NCI-H187 (cell line): ENCODE measurements at regions not wholly inside any gene's neighbourhood (a gene's known extent, or its start where the extent isn't known, plus 50 kb on each side); places are given as distances from the start of the nearest gene placed in this dataset.

Experiments used
- DNase-seq, 2 experiments: peaks; one replicate each; lab custom pipeline; 2025; lab: John Stamatoyannopoulos, UW

DNA sequence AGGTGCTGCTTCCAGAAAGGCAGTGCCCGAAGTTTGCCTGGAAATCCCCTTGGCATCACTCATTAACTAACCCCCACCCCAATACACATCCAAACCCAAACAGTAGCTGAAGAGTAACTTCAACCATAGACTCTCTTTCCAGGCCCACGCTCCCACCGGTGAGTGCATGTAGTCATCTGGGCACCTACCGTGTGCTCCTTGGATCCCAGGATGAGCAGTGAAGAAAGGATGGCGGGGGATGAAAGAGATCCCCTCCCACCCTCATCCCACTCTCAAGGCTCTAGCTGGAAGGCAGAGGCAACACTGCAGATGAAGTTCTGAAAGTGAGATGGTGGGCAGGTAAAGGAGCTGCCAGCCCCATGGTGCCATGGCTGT is 305.0 kb downstream of the SOX9 start:
- DNase-seq: no peak

DNA sequence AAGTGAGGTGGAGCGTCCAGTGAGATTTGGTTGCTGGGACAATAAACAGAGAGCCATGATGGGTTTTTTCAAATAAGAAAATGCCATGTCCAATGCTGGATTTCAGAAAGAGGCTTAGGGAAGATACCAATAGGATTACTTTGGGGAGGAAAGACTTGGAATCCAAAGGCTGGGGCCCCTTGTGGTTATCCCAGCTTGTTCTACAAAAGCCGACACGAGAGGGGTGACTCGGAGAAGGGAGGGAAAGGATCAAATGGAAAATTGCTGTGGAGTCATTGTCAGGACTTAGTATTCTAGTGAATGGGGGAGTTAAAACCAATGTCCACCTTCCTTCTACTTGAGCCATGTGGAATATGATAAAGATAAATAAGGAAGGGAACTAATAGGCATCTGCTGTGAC is 305.5 kb downstream of the SOX9 start:
- no peak for DNase-seq

DNA sequence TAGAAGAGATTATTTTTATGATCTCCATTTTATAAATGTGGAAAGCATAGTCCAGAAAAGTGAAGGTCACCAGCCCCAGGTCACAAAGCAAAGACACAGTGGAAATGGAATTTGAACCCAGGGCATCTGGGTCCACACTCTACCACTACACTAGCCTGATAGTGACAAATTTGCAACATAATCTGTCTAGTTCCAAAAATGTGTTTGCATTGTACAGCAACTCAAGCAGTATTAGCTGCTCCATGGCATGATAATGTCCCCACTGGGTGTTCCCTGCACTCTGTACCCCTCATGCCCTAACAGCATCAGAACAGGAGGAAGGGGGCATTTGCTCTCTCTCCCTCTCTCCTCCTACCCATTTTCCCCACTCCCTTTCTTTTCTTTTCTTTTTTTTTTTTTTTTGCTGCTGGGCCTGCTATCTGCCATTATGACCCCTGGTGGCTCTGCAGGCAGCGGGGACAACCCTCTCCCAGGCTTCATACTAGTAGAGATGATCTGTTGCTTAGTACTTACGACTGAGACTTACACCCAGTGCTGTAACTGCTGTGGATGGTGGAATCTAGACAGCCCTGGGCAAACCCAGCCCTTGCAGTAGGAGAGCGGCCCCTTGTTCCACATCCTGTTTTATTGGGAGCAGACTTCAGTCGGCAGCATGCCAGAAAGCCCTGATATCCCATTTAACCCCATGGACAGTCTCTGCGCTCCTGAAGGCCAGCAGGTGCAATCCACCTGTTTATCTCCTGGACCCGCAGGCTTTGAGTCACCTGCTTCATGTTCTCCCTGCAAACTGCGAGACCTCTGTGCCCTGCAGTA is 306.3 kb downstream of the SOX9 start:
- no peak for DNase-seq

DNA sequence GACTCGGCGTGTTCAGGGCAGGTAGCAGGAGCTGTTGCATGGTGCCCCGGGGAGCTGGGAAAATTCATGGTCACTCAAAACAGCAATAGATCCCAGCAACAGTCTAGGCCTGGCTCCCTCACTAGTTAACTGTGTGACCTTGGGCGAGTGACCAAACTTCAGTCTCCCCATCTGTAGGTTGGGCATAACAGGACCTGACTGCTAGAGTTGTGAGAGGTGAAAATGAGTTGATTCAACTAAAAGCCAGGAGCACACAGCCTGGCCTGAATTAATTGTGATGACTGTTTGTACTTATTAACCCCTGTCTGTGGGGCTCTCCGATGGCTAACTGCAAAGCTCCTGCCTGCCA is 306.9 kb downstream of the SOX9 start:
- DNase-seq: no peak

DNA sequence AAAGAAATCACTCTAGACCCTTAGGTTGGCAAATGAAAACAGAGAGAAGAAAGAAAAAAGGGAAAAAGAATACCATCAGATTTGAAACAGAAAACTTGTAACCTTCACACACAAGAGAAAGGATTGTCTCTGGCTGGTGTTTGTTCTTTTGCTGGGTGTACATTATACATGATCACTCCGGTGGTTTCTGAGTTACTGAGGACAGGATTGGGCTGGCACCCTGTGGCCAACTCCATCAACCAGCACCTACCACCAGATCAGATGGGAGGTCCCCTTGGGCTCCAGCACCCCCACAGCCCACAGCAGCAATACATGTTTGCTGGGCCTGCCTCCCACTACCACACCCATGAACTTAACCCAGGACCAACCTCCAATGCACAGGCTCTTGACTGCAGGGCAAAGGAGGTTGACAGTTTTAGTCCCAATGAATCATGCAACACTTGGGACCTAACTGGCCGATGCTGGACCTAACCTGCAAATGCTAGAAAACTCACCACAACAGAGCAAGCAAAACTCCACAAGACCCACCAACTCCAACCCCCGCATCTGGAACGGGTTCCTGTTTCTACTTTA is 308.3 kb downstream of the SOX9 start:
- no peak for DNase-seq

DNA sequence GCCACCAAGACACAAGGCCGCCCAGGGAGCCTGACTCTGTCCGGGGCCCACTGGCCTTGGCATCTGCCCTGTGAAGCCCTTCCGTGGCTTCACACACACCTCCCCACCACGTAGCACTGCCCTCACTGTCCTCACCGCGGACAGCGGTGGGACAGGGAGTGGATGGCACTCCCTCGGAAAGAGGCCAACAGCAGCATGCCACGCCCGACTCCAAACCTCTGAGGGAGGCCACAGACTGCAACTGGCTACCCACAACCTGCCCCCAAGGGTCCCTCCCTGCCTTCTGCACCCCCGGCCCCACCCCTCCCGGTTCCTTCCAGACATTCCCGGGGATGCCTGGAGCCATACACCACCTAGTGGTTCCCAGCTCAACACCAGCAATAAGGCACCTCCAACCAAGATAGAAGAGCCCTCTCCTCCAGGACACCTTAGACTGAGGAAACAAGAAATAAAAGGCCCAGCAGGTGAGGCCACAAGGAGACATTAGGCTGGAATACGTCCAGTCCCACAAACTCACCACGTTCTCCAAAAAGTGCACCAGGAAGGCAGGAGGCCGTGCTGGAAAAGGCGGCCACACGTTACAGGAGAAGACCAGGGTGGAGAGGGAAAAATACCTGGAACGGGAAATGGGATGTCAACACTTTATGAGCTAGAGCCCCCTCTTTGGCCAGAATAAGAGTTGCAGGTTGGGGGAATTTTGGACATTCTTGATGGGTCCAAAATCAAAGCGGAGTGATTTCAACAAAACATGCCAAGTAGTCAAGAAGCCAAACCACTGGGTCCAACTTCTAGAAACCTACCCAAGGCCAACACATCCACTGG is 310.0 kb downstream of the SOX9 start:
- no peak for DNase-seq

DNA sequence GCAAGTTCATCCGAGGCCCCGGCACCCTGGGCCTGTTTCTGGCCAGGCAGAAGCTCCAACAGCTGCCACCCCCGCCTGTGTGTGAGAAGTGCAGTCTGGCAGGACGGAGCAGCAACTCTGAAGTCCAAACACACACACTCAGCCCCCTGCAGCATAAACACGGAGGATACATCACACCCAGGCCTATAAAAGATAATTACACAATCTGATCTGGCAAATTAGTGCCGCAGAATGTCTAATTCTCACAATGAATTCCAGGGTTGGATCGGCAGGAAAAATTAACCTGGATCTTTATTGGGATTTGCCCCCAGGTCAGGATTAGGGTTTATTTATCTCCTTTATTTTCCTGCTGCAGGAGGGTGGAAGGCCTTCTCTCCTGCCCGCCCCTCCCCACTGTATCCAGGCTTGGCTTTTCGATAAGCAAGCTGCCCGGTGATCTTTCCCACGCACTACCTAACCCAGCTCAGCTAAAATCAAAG is 311.4 kb downstream of the SOX9 start:
- no peak for DNase-seq

DNA sequence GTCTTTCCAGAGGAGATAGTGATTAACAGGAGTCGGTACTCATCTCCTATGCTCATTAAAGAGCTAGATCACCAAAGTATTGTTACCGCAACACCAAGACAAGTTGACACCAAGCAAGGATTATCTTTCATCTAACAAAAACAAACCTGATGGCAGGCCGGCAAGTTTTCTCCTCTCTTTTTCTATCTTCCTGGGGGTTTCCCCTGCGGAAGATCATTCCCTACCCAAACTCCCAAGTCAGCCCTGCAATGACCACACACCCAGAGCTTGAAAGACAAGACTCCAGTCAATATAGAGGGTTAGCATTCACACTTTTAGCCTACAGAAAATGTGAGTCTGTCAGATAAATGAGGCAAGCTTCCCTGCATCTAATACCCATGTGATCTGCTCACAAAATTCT is 312.1 kb downstream of the SOX9 start:
- no peak for DNase-seq

DNA sequence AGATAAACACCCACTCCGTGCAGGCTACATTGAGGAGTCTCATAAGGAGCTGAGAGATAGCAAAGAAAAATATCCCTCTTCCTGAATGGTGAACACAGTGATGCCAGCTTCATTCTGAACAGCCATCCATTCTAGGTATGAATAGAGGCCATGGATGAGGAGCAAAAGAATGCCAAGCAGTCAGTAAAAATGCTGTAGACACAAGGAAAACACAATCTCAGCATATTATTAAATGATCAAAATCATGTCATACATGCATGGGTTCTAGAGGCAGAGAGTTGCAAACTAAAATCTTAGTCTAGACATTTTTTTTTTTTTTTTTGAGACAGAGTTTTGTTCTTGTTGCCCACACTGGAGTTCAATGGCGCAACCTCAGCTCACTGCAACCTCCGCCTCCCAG is 313.0 kb downstream of the SOX9 start:
- DNase-seq: no peak

DNA sequence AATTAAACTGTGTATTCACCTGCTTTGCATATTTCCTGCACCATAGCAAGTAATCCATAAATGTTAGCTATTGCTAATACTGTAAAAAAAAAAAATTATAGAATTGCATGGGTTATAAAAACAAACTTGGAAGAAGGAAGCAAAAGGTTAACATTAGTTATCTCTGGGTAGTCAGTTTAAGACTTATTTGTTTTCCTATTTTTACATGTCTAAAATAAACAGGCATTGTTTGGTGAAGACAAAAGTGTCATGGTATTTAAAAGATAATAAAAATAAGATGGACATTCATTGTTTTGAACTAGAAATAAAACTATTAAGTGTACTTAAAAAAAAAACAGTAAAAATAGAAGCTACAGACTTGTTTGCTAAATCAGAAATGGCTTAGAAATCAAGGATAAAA is 313.8 kb downstream of the SOX9 start:
- DNase-seq: no peak

DNA sequence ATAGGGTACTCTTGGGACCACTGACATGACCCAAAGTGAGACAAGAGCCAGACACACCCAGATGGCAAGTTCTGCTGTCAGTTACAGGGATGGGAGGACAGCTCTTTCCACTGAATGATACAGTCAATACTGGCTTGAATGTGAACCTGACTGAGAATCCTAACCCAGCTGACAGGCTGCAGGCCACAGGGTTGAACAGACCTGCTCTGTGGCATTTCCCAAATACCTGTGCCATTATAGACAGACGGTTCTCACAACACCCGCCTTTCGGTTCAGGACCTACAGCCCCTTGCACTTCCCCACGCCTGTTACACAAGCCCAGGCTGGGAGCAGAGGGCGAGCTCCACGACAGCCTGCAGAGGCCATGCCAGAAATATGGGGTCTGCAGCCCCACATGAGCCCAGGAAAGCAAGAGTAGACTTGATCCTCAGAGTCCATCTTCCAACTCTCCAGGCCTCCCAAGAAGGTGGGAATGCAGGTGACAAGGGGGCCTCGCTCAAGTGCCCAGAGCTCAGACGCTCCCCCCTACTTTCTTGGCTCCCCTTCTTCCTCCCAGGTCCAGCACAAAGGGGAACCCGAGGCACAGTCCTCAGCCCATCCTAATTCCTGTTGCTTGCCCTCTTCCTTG is 314.3 kb downstream of the SOX9 start:
- DNase-seq: no peak

DNA sequence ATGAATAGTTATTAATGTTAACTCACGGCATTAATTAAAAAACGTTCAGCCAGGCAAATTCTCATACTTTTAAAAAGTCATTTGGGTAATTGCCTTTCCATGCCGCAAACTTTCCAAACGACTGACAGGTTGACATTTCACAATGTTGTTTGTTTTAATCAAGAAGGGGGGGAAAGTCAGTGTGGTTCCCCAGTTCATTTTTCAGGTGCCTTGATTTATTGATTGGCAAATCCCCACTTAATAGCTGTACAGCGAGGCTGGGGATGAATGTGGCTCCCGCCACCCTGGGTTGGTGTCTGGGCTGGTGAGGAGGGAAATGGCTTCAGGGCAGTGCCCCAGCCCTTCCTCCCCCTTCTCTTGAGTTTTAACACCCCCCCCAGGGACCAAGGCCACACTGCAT is 318.0 kb downstream of the SOX9 start:
- no peak for DNase-seq

DNA sequence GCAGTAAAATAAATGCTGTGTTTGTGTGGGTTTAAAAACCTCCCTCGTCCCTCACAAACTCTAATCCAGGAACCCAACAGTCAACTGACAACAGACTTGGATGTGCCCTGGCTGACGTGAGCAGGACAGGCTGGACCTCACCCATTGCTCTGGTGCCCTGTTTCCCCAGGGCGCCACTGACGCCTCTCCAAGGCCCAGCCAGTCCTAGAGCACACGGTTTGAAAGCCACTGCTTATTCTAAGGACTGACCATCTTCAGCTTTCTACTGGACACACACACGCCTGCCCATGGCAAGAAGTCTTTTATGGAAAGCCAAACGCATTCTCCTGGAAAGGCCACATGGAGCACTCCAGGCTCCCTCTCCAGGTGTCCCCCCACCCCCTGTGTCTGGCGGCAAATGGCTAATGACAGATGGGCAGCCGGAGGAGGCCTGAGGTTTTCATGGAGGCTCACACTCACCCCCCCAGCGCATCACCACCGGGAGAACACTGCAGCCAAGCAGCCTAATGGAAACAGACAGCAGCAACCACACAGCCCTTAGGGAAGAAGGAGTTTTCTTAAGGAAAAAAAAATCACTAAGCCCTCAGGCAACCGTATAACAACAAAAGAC is 319.2 kb downstream of the SOX9 start:
- no peak for DNase-seq

DNA sequence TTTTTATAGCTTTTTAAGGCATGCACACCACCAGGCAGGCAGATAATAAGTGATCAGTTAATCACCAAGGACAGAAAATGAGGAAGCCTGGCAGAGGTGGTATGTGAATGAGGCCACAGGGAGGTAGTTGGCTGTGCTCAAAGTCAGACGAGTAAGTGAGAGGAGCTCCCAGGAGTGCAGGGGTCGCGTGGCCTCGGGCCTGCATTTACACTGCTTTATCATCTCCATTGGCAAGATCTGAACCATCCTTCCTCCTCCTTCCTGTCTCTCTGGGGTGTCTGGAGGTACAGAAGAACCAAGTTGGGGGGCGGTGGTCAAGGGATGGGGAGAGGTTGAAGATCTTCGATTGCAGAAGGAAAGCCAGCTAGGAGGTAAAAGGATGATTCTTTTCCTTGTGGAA is 320.1 kb downstream of the SOX9 start:
- DNase-seq: no peak

DNA sequence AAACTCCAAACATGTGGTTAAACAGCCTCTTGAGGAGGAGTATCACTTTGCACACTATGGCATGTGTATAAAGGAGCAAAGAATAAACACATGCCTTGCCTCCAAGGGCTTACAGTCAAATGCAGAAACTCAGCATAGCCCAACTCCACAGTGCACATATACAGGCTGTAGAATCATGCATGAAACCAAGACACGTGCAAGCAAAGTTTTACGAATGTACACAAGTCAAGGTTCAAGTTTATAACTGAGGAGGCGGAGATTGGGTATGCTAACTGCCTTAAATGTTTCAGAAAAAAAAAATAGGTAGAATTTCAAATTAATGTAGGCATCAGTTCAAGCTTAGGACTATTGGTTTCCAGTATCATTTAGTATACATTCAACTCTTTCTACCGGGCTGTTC is 321.1 kb downstream of the SOX9 start:
- DNase-seq: no peak

DNA sequence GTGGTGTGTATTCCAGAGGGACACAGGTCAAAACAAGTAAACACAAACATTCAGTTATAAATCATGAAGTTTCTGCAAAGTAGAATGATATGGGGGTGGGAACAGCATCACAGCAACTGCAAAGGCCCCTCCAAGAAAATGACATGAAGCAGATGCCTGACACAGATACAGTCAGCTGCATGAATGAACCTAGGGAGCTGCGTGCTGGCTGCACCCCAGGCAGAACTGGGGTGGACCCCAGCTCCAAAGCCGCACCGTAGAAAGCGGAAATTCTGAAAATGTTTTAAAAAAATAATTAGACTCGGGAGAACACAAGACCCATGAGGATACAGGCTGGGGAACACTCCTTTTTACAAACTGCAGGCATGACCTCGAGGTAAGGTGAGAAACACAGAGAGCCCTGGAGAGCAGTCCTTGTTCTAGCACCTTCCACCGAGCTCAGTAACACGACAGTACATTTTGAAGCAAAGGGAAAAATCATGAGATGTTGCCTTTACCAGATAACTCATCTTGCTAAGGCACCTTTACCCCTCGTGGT is 323.8 kb downstream of the SOX9 start:
- no peak for DNase-seq

DNA sequence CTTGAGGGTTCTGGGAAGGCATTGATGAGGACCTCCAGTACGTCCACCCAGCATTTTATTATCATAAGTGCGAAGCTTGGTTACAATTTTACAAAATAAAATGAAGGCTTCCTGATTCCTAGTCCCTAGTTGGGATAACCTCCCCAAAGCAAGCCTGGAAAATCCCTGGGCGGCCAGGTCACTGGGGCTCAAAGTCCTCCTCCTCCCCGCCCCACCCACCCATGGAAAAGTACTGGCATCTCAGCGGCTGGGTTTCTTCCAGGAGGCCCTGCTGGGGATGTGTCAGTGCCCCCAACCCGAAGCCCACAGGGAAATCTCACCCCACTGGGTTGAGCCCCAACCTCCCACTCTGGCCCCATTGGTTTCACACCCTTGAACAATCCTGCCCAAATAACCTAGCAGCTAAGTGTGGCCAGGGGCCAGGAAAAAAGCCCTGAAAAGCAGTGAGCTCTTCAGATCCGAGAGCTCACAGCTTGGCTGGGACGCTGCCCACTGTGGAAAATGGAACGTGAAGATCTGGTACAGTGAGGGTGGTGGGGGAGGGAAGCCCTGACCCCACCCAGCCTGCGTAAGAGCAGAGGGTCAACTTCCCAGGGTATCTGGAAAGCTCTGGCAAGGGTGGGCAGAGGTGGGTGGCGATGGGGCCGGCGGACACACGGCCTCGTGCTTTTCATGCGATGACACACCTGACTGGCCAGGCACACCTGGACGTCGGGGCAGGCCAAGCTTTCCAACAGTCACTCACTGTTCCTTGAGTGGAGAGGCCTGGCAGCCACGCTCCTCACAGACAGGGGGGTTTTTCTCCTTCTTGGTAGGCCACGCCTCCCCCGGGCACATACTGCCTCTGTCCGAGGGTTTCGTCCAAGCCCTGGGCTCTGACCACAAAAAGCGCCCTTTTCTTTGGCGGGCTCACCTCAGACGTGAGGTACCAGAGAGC is 324.5 kb downstream of the SOX9 start:
- no peak for DNase-seq

DNA sequence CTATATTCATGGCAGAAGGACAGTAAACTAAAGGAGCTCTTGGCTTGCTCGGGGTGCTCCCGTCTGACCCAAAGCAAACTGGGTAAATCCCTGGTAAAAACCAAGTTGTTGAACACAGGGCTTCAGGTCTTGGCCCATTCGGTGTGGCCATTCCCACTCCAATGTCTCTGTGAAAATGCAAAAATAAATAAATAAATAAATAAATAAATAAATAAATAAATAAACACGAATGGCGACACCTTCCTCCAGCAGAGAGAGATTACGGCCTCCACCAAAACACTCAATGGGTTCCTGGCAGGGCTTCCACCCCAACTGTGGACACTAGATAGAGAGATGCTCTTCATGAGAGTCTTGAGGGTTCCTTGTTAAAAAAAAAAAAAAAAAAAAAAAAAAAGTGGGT is 325.3 kb downstream of the SOX9 start:
- no peak for DNase-seq

DNA sequence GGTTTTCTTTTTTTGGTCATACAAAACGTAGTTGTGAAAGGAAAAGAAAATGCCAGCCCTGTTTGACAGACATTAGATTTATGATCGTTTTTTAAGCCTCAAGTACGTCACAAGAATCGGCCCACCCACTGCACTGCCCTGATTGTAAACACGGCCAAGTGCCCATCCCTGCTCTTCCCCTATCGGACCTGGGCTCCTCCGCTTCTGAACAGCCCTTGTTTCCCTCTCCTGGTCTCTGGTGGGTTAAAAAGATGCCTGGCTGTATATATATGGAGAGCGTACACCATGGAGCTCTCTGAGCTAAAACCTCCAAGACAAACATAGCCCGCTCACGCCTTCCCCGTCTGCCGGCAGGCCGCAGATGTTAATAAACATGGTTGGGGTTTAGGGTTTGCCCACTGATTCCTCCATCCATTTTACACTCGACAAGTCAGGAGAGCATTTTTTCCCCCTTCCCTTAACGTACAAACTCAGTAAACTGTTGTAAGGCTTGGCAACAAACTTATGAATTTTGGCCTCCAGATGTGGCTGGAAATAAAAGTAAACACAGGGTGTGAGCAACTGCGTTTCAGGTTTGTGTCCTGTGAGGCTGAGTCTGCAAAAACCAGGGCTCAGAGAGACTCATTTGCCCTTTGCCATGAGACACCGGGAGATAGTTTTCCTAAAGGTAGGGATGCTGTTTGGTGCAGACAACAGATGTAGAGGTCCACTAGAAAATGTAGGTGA is 325.9 kb downstream of the SOX9 start:
- DNase-seq: peak; percentile 13 to 43

DNA sequence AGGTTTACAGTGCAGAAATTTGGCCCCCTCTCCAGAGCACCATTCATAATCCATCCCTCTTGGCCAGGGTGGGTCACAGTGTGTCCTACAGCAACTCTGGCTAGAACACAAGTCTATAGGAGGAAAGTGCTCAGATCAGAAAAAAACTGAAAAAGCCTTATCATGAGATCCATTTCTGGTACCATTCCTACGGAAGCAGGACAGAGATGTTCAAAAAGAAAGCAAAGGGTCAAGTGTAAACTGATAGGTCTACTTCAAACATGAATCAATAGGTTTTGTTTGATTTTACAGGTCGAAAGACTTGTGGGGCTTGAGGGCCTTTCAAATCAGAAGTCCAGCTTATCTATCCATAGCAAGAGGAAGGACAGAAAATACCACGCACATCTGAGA is 326.4 kb downstream of the SOX9 start:
- no peak for DNase-seq
